ENCODE measurements at regions not wholly inside any gene's neighbourhood (a gene's known extent, or its start where the extent isn't known, plus 50 kb on each side); places are given as distances from the start of the nearest gene placed in this dataset.

- no peak overlapping the region for H3K4me3 ChIP-seq (ENCODE audit: low read length)
- DNase-seq (no peak), ATAC-seq (ENCODE audit: poor library complexity) (no peak)
- no peaks in the 10 kb centered on the region for H3K4me1 ChIP-seq (ENCODE audit: insufficient read depth, low read length)
- CTCF ChIA-PET: no interaction called here
- Mint-ChIP-seq H3K27ac (no peak overlapping the region), H3K36me3 (ENCODE audit: low read depth) (no peaks in the 10 kb centered on the region), H3K4me1 (ENCODE audit: low read depth) (no peaks in the 10 kb centered on the region), H3K9me3 (no peaks in the 10 kb centered on the region), H3K4me3 (no peak overlapping the region), H3K27me3 (no peaks in the 10 kb centered on the region)
- H3K9me3 ChIP-seq (ENCODE audit: control insufficient read depth in 1 of 2, insufficient read depth in 1 of 2, low read length in 2 of 2): peaks cover 0 to 6% of the 10 kb centered on the region in 2 experiments
- H3K36me3 ChIP-seq (ENCODE audit: insufficient read depth, low read length): no peaks in the 10 kb centered on the region
- TF ChIP-seq CTCF (IDR thresholded peaks at IDR 0.05): no peak
- H3K27ac ChIP-seq (ENCODE audit: low read depth in 1 of 2, low read length in 2 of 2): no peak overlapping the region
- intact Hi-C loops (cut with DNase I, micrococcal nuclease): no loop called here
- no peaks in the 10 kb centered on the region for H3K27me3 ChIP-seq (ENCODE audit: control insufficient read depth in 1 of 2, insufficient read depth in 2 of 2, low read length in 2 of 2)
- POLR2A ChIA-PET: no interaction called here
Measured at GRCh38 chr10:31166606-31167005, 134.9 kb upstream of the ZNF438 start.

GRCh38 chr10:31170636-31171035 is 139.0 kb upstream of the ZNF438 start:
- Histone ChIP-seq H3K27ac (ENCODE audit: low read depth in 1 of 2, low read length in 2 of 2) (no peak overlapping the region), H3K36me3 (ENCODE audit: insufficient read depth, low read length) (no peaks in the 10 kb centered on the region), H3K4me3 (ENCODE audit: low read length) (no peak overlapping the region), H3K9me3 (ENCODE audit: control insufficient read depth in 1 of 2, insufficient read depth in 1 of 2, low read length in 2 of 2) (peaks cover 1 to 6% of the 10 kb centered on the region in 2 experiments), H3K27me3 (ENCODE audit: control insufficient read depth in 1 of 2, insufficient read depth in 2 of 2, low read length in 2 of 2) (no peaks in the 10 kb centered on the region), H3K4me1 (ENCODE audit: insufficient read depth, low read length) (no peaks in the 10 kb centered on the region)
- no peak for DNase-seq
- no peaks in the 10 kb centered on the region for H3K4me1 Mint-ChIP-seq (ENCODE audit: low read depth)
- ChIA-PET POLR2A (no interaction called here), CTCF (no interaction called here)
- H3K4me3 Mint-ChIP-seq: no peak overlapping the region
- peaks cover 8% of the 10 kb centered on the region for H3K9me3 Mint-ChIP-seq
- peaks cover 5% of the 10 kb centered on the region for H3K27me3 Mint-ChIP-seq
- ATAC-seq (ENCODE audit: poor library complexity): no peak
- intact Hi-C loops (cut with DNase I, micrococcal nuclease): no loop called here
- no peak overlapping the region for H3K27ac Mint-ChIP-seq
- TF ChIP-seq CTCF (IDR thresholded peaks at IDR 0.05): no peak
- H3K36me3 Mint-ChIP-seq (ENCODE audit: low read depth): no peaks in the 10 kb centered on the region

GRCh38 chr10:31171402-31172083 is 139.9 kb upstream of the ZNF438 start:
- CTCF ChIA-PET: no interaction called here
- peaks cover 12% of the 10 kb centered on the region for H3K9me3 Mint-ChIP-seq
- intact Hi-C loops (cut with DNase I, micrococcal nuclease): no loop called here

More at GRCh38 chr10:31171402-31172083, 139.9 kb upstream of the ZNF438 start:
- DNase-seq (no peak), ATAC-seq (ENCODE audit: poor library complexity) (no peak)
- no peak overlapping the region for H3K27ac ChIP-seq (ENCODE audit: low read depth in 1 of 2, low read length in 2 of 2)
- H3K36me3 ChIP-seq (ENCODE audit: insufficient read depth, low read length): no peaks in the 10 kb centered on the region
- POLR2A ChIA-PET: no interaction called here
- no peak overlapping the region for H3K4me3 Mint-ChIP-seq
- H3K4me1 ChIP-seq (ENCODE audit: insufficient read depth, low read length): no peaks in the 10 kb centered on the region
- no peaks in the 10 kb centered on the region for H3K27me3 ChIP-seq (ENCODE audit: control insufficient read depth in 1 of 2, insufficient read depth in 2 of 2, low read length in 2 of 2)
- no peaks in the 10 kb centered on the region for H3K4me1 Mint-ChIP-seq (ENCODE audit: low read depth)
- no peak for TF ChIP-seq CTCF (IDR thresholded peaks at IDR 0.05)
- no peak overlapping the region for H3K27ac Mint-ChIP-seq
- peaks cover 0 to 10% of the 10 kb centered on the region in 2 experiments for H3K9me3 ChIP-seq (ENCODE audit: control insufficient read depth in 1 of 2, insufficient read depth in 1 of 2, low read length in 2 of 2)
- H3K27me3 Mint-ChIP-seq: peaks cover 5% of the 10 kb centered on the region
- no peaks in the 10 kb centered on the region for H3K36me3 Mint-ChIP-seq (ENCODE audit: low read depth)
- no peak overlapping the region for H3K4me3 ChIP-seq (ENCODE audit: low read length)
